WERI-Rb-1 (cell line): ENCODE measurements at regions not wholly inside any gene's neighbourhood (a gene's known extent, or its start where the extent isn't known, plus 50 kb on each side); places are given as distances from the start of the nearest gene placed in this dataset.

Experiments used
- DNase-seq: peaks from one replicate; pipeline ENCODE4 v3.0.0-alpha.2; 2020
- H3K27ac ChIP-seq: fragments of 250-450 bp; sonication (Bioruptor Pico); 2 replicates; pipeline ENCODE4 v1.5.1; 2020; ENCODE audit warnings: mild to moderate bottlenecking, moderate library complexity
- H3K27me3 ChIP-seq: fragments of 250-450 bp; sonication (Bioruptor Pico); 2 replicates; pipeline ENCODE4 v1.5.1; 2021; ENCODE audit warnings: mild to moderate bottlenecking, low read depth, moderate library complexity; ENCODE audit not compliant: insufficient read depth, severe bottlenecking
- H3K36me3 ChIP-seq: fragments of 250-450 bp; sonication (Bioruptor Pico); 2 replicates; pipeline ENCODE4 v1.5.1; 2020; ENCODE audit warnings: mild to moderate bottlenecking, moderate library complexity
- H3K4me3 ChIP-seq: 2 replicates; pipeline ENCODE4 v1.5.1; 2011; ENCODE audit warnings: low read depth, mild to moderate bottlenecking, control low read depth, low read length
- H3K9me3 ChIP-seq: fragments of 250-450 bp; sonication (Bioruptor Pico); 2 replicates; pipeline ENCODE4 v1.5.1; 2021; ENCODE audit warnings: mild to moderate bottlenecking, moderate library complexity; ENCODE audit not compliant: severe bottlenecking
- CTCF ChIP-seq: IDR thresholded peaks from 2 replicates; pipeline ENCODE4 v1.5.1; 2011; ENCODE audit warnings: low read depth, mild to moderate bottlenecking, control low read depth, inconsistent platforms, low read length

- Histone ChIP-seq H3K4me3 (no peak overlapping the region), H3K27me3 (no peaks in the 10 kb centered on the region), H3K9me3 (no peaks in the 10 kb centered on the region), H3K27ac (no peak overlapping the region), H3K36me3 (no peaks in the 10 kb centered on the region)
- DNase-seq: no peak
- no peak for TF ChIP-seq CTCF
Observed at GRCh38 chr6:164266851-164267250, 852.3 kb downstream of the QKI start.

- no peak overlapping the region for H3K27ac ChIP-seq
- no peak for TF ChIP-seq CTCF
- no peaks in the 10 kb centered on the region for H3K27me3 ChIP-seq
- H3K4me3 ChIP-seq: no peak overlapping the region
- DNase-seq: no peak
- H3K9me3 ChIP-seq: no peaks in the 10 kb centered on the region
- no peaks in the 10 kb centered on the region for H3K36me3 ChIP-seq
Observed at GRCh38 chr6:164262348-164262747, 847.8 kb downstream of the QKI start.

GRCh38 chr6:164258421-164258820 is 843.9 kb downstream of the QKI start:
- H3K4me3 ChIP-seq: no peak overlapping the region
- DNase-seq: no peak
- TF ChIP-seq CTCF: no peak
- no peak overlapping the region for H3K27ac ChIP-seq
- H3K36me3 ChIP-seq: no peaks in the 10 kb centered on the region
- no peaks in the 10 kb centered on the region for H3K9me3 ChIP-seq
- H3K27me3 ChIP-seq: no peaks in the 10 kb centered on the region

- no peak overlapping the region for H3K4me3 ChIP-seq
- H3K27ac ChIP-seq: no peak overlapping the region
- no peak for TF ChIP-seq CTCF
- DNase-seq: no peak
- no peaks in the 10 kb centered on the region for H3K36me3 ChIP-seq
- no peaks in the 10 kb centered on the region for H3K9me3 ChIP-seq
- no peaks in the 10 kb centered on the region for H3K27me3 ChIP-seq
Observed at GRCh38 chr6:164252948-164253347, 838.4 kb downstream of the QKI start.

GRCh38 chr6:164252291-164252690 is 837.8 kb downstream of the QKI start:
- Histone ChIP-seq H3K27ac (no peak overlapping the region), H3K36me3 (no peaks in the 10 kb centered on the region), H3K9me3 (no peaks in the 10 kb centered on the region), H3K27me3 (no peaks in the 10 kb centered on the region), H3K4me3 (no peak overlapping the region)
- no peak for TF ChIP-seq CTCF
- DNase-seq: no peak

- Histone ChIP-seq H3K27ac (no peak overlapping the region), H3K36me3 (no peaks in the 10 kb centered on the region), H3K27me3 (no peaks in the 10 kb centered on the region), H3K4me3 (no peak overlapping the region), H3K9me3 (no peaks in the 10 kb centered on the region)
- no peak for TF ChIP-seq CTCF
- no peak for DNase-seq
Observed at GRCh38 chr6:164247106-164247505, 832.6 kb downstream of the QKI start.
